D721Med (cell line): ENCODE measurements at regions not wholly inside any gene's neighbourhood (a gene's known extent, or its start where the extent isn't known, plus 50 kb on each side); places are given as distances from the start of the nearest gene placed in this dataset.
"Not testable (repeated sequence)": the region's sequence is repeated elsewhere in the genome, so short reads cannot be mapped to it uniquely, and the experiment has no call there.

Experiments used
- DNase-seq: peaks from one replicate; pipeline ENCODE4 v3.0.0; 2011; ENCODE audit warnings: low spot score; ENCODE audit not compliant: insufficient read length
- FAIRE-seq: peaks from 2 replicates; lab custom pipeline; 2011; peaks lifted over from hg19 to GRCh38; lab: Jason Lieb, UNC
- CTCF ChIP-seq: IDR thresholded peaks from 2 replicates; pipeline ENCODE4 v1.5.1; 2012; ENCODE audit warnings: mild to moderate bottlenecking, control low read depth; ENCODE audit not compliant: insufficient read depth; ENCODE audit errors: missing control alignments

- FAIRE-seq (no peak), DNase-seq (no peak)
- TF ChIP-seq CTCF = no peak
Measured at GRCh38 chr7:67896721-67897120, 900.1 kb downstream of the TYW1 start.

DNA sequence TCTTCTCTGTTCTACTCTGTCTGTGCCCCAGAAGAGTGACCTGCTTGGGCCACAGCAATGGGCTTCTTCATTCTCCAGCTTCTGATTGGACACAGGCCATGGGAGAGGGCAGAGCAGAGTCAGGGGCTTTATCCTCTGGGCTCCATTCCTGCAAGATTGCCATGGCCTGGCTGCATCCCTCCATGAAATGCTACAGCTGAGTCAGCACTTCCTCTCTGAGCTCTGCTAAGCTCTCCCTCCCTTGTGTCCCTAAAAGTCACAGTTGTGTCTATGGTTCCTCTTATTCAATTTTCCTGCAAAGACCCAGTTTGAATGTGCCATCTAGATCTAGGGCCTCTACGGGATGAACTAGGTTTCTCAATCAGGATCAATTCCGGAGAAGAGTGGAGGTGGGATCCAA lies 903.8 kb downstream of the TYW1 start:
- TF ChIP-seq CTCF = no peak
- FAIRE-seq = no peak
- DNase-seq = no peak

DNA sequence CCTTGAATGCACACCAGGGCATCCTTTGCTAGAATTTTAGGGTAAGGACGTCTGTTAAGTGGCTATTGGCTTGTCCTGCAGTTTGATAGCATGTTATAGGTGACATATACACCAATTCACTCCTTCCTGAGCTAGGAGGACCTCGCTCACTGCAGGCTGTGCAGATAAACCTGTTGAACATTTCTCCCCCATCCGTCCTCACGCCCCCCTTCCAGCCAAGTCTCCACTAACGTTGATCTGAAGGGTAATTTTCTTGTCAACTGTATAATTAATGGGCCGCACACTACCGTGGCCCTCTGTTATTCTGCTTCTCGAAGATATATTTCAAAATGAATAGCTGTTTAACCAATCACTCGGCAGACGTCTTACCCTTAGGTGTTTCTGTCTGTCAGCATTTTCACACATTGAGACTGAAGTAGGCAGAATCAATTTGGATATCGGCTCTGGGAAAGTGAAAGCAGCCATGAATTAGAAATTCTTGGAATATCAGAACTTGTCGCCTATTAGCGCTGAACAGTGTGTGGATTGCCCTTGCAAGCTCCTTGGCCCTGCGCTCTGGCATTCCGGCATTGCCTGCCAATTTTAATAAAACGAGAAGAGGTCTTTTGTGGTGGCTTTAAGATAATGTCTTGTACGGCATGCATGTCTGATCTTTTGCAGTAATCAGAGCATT lies 905.3 kb downstream of the TYW1 start:
- DNase-seq (no peak), FAIRE-seq (no peak)
- TF ChIP-seq CTCF = no peak

- DNase-seq (no peak), FAIRE-seq (no peak)
- TF ChIP-seq CTCF = no peak
Measured at GRCh38 chr7:67907792-67908191, 911.2 kb downstream of the TYW1 start.

GRCh38 chr7:67912437-67912836 lies 915.8 kb downstream of the TYW1 start:
- FAIRE-seq (no peak), DNase-seq (no peak)
- no peak for TF ChIP-seq CTCF

DNA sequence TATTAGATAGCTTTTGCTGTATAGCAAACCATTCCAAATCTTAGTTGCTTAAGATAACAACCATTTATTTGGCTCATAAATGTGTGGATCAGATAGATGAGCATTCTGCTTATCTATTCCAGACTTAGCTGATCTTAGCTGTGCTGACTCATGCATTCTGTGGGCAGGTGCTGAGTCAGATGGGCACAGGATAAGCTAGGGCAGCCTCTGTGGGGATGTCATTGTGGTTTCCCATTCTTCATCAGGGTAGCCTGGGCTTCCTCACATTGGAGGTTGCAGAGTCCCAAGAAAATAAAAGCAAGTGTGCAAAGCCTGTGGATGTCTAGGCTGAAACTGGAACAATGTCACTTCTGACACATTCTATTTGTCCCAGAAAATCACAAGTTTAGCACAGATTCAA lies 917.0 kb downstream of the TYW1 start:
- DNase-seq (no peak), FAIRE-seq (no peak)
- no peak for TF ChIP-seq CTCF

DNA sequence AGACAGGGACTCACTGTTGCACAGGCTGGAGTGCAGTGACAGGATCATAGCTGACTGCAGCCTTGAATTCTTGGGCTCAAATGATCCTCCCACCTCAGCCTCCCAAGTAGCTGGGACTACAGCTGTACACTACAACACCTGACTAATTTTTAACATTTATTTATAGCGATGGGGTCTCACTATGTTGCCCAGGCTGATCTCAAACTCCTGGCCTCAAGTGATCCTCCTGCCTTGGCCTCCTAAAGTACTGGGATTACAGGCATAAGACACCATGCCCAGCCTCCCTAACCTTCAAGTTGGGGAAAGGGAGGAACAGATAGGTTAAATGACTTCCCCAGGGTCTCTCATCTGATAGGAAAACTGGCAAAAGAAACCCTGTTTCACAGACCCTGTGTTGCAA lies 919.5 kb downstream of the TYW1 start:
- DNase-seq, FAIRE-seq: not testable (repeated sequence)
